Trophoblast cell (in vitro differentiated cells and primary cell): ENCODE measurements at regions not wholly inside any gene's neighbourhood (a gene's known extent, or its start where the extent isn't known, plus 50 kb on each side); places are given as distances from the start of the nearest gene placed in this dataset.

Experiments used
- DNase-seq, 2 donors: peaks; one replicate each; pipeline ENCODE4 v3.0.0-alpha.2; 2016
- H2AFZ ChIP-seq: 2 replicates; pipeline ENCODE4 v1.6.1; 2013; ENCODE audit warnings: low read length, moderate library complexity, mild to moderate bottlenecking; ENCODE audit not compliant: insufficient read depth, poor library complexity
- H2AK5ac ChIP-seq: 2 replicates; pipeline ENCODE4 v1.6.1; 2013; ENCODE audit warnings: mild to moderate bottlenecking, low read length
- H2BK120ac ChIP-seq: 2 replicates; pipeline ENCODE4 v1.6.1; 2013; ENCODE audit warnings: low read length, mild to moderate bottlenecking, moderate library complexity; ENCODE audit not compliant: insufficient read depth, poor library complexity
- H2BK12ac ChIP-seq: 2 replicates; pipeline ENCODE4 v1.6.1; 2013; ENCODE audit warnings: mild to moderate bottlenecking, low read length, moderate library complexity
- H2BK5ac ChIP-seq: 2 replicates; pipeline ENCODE4 v1.6.1; 2013; ENCODE audit warnings: low read length, low read depth, moderate library complexity, mild to moderate bottlenecking; ENCODE audit not compliant: poor library complexity
- H3K14ac ChIP-seq: 2 replicates; pipeline ENCODE4 v1.6.1; 2013; ENCODE audit warnings: mild to moderate bottlenecking, low read length
- H3K18ac ChIP-seq: 2 replicates; pipeline ENCODE4 v1.6.1; 2013; ENCODE audit warnings: mild to moderate bottlenecking, low read length
- H3K23ac ChIP-seq: 2 replicates; pipeline ENCODE4 v1.6.1; 2013; ENCODE audit warnings: low read length
- H3K27ac ChIP-seq: 2 replicates; pipeline ENCODE4 v1.5.1; 2013; ENCODE audit warnings: low read depth, mild to moderate bottlenecking, inconsistent platforms, low read length, moderate library complexity
- H3K27me3 ChIP-seq: 2 replicates; pipeline ENCODE4 v1.6.1; 2013; ENCODE audit warnings: inconsistent platforms, mild to moderate bottlenecking, low read length, moderate library complexity; ENCODE audit not compliant: insufficient read depth
- H3K36me3 ChIP-seq, 2 experiments: 1 replicate in 1 of 2; 2 replicates in 1 of 2; pipeline ENCODE4 v1.6.1; 2013; ENCODE audit warnings: low read length in 2 of 2, mild to moderate bottlenecking in 2 of 2, moderate library complexity in 1 of 2; ENCODE audit not compliant: insufficient read depth in 2 of 2, control insufficient read depth in 1 of 2
- H3K4ac ChIP-seq: 2 replicates; pipeline ENCODE4 v1.6.1; 2013; ENCODE audit warnings: low read depth, mild to moderate bottlenecking, low read length, moderate library complexity
- H3K4me1 ChIP-seq, 2 experiments: 1 replicate in 1 of 2; 2 replicates in 1 of 2; pipeline ENCODE4 v1.6.1; 2013; ENCODE audit warnings: low read length in 2 of 2, mild to moderate bottlenecking in 2 of 2, moderate library complexity in 1 of 2; ENCODE audit not compliant: insufficient read depth in 2 of 2, control insufficient read depth in 1 of 2
- H3K4me2 ChIP-seq: 2 replicates; pipeline ENCODE4 v1.6.1; 2013; ENCODE audit warnings: inconsistent platforms, mild to moderate bottlenecking, low read length, moderate library complexity
- H3K4me3 ChIP-seq: 2 replicates; pipeline ENCODE4 v1.5.1; 2013; ENCODE audit warnings: mild to moderate bottlenecking, low read depth, low read length, inconsistent platforms
- H3K79me1 ChIP-seq: one replicate; pipeline ENCODE4 v1.6.1; 2013; ENCODE audit warnings: low read length
- H3K79me2 ChIP-seq: 2 replicates; pipeline ENCODE4 v1.6.1; 2013; ENCODE audit warnings: low read length, mild to moderate bottlenecking; ENCODE audit not compliant: control insufficient read depth, insufficient read depth, poor library complexity
- H3K9ac ChIP-seq: 2 replicates; pipeline ENCODE4 v1.6.1; 2013; ENCODE audit warnings: mild to moderate bottlenecking, low read length
- H3K9me3 ChIP-seq: 2 replicates; pipeline ENCODE4 v1.6.1; 2013; ENCODE audit warnings: low read depth, mild to moderate bottlenecking, control low read depth, inconsistent platforms, low read length; ENCODE audit not compliant: insufficient read depth
- H4K12ac ChIP-seq: 2 replicates; pipeline ENCODE4 v1.6.1; 2013; ENCODE audit warnings: low read depth, mild to moderate bottlenecking, low read length, moderate library complexity
- H4K8ac ChIP-seq: 2 replicates; pipeline ENCODE4 v1.6.1; 2013; ENCODE audit warnings: low read depth, mild to moderate bottlenecking, low read length, moderate library complexity
- H4K91ac ChIP-seq: one replicate; pipeline ENCODE4 v1.6.1; 2013; ENCODE audit warnings: low read depth, mild to moderate bottlenecking, low read length, moderate library complexity
- WGBS: extraction: QIAGEN DNeasy Blood & Tissue Kit; methylation state at CpG from one replicate; pipeline ENCODE4 v1.1.7; 2013; ENCODE audit warnings: missing lambda C conversion rate; ENCODE audit not compliant: insufficient read length, insufficient coverage; ENCODE audit errors: extremely low coverage; 5-methylcytosine and 5-hydroxymethylcytosine counted together

GRCh38 chr2:64361151-64361938 is 92.6 kb upstream of the LGALSL start:
- H3K79me1 ChIP-seq, result peaks cover 2% of the 10 kb centered on the region
- no CpG with 5 or more reads among the region's 12 CpGs for WGBS
- H2AFZ ChIP-seq, result no peak overlapping the region
- no peak overlapping the region for H3K18ac ChIP-seq
- no peak overlapping the region for H3K27ac ChIP-seq
- peaks cover 11 to 19% of the 10 kb centered on the region in 2 experiments for H3K4me1 ChIP-seq
- no peak overlapping the region for H4K91ac ChIP-seq
- no peak overlapping the region for H3K4me2 ChIP-seq
- H3K4ac ChIP-seq, result no peak overlapping the region
- H2BK120ac ChIP-seq, result no peak overlapping the region
- no peak overlapping the region for H4K8ac ChIP-seq
- no peaks in the 10 kb centered on the region for H3K27me3 ChIP-seq
- H2BK5ac ChIP-seq, result no peak overlapping the region
- no peak for DNase-seq
- H2BK12ac ChIP-seq, result no peak overlapping the region
- no peak overlapping the region for H3K23ac ChIP-seq
- no peaks in the 10 kb centered on the region for H3K9me3 ChIP-seq
- H3K9ac ChIP-seq, result no peak overlapping the region
- H3K14ac ChIP-seq, result no peak overlapping the region
- H3K79me2 ChIP-seq, result no peaks in the 10 kb centered on the region
- no peak overlapping the region for H3K4me3 ChIP-seq
- no peak overlapping the region for H4K12ac ChIP-seq
- H2AK5ac ChIP-seq, result no peak overlapping the region
- no peaks in the 10 kb centered on the region for H3K36me3 ChIP-seq

- Histone ChIP-seq H4K12ac (no peak overlapping the region), H3K14ac (no peak overlapping the region), H3K4ac (no peak overlapping the region), H2BK120ac (no peak overlapping the region), H3K9me3 (no peaks in the 10 kb centered on the region), H2BK12ac (no peak overlapping the region), H3K9ac (no peak overlapping the region), H2AK5ac (no peak overlapping the region), H3K27ac (no peak overlapping the region), H3K4me3 (no peak overlapping the region), H3K36me3 (no peaks in the 10 kb centered on the region), H2AFZ (no peak overlapping the region), H3K79me1 (peaks cover 2% of the 10 kb centered on the region), H3K79me2 (no peaks in the 10 kb centered on the region), H3K4me1 (peaks cover 11 to 19% of the 10 kb centered on the region in 2 experiments), H4K91ac (no peak overlapping the region), H4K8ac (no peak overlapping the region), H3K18ac (no peak overlapping the region), H2BK5ac (no peak overlapping the region), H3K4me2 (no peak overlapping the region), H3K27me3 (no peaks in the 10 kb centered on the region), H3K23ac (no peak overlapping the region)
- DNase-seq, result peak; percentile 94 to 95
- no CpG with 5 or more reads among the region's 4 CpGs for WGBS
Observed at GRCh38 chr2:64362562-64363026, 91.4 kb upstream of the LGALSL start.

- Histone ChIP-seq H4K91ac (no peak overlapping the region), H3K9me3 (no peaks in the 10 kb centered on the region), H2AK5ac (no peak overlapping the region), H3K14ac (no peak overlapping the region), H3K4me2 (no peak overlapping the region), H4K12ac (no peak overlapping the region), H3K27me3 (no peaks in the 10 kb centered on the region), H3K9ac (no peak overlapping the region), H3K27ac (no peak overlapping the region), H3K4me3 (no peak overlapping the region), H3K23ac (no peak overlapping the region), H4K8ac (no peak overlapping the region), H3K79me2 (no peaks in the 10 kb centered on the region), H2BK120ac (no peak overlapping the region), H3K4me1 (peaks cover 11 to 19% of the 10 kb centered on the region in 2 experiments), H3K36me3 (no peaks in the 10 kb centered on the region), H2AFZ (no peak overlapping the region), H2BK12ac (no peak overlapping the region), H3K79me1 (peaks cover 2% of the 10 kb centered on the region), H3K4ac (no peak overlapping the region), H3K18ac (no peak overlapping the region), H2BK5ac (no peak overlapping the region)
- no peak for DNase-seq
- no CpG with 5 or more reads among the region's 4 CpGs for WGBS
Observed at GRCh38 chr2:64363140-64363539, 90.8 kb upstream of the LGALSL start.

GRCh38 chr2:64363848-64364247 is 90.1 kb upstream of the LGALSL start:
- no peak overlapping the region for H3K18ac ChIP-seq
- H3K4me1 ChIP-seq, result peaks cover 11 to 19% of the 10 kb centered on the region in 2 experiments
- no peak overlapping the region for H4K12ac ChIP-seq
- no peak overlapping the region for H3K4ac ChIP-seq
- H4K91ac ChIP-seq, result no peak overlapping the region
- H2BK120ac ChIP-seq, result no peak overlapping the region
- H2AFZ ChIP-seq, result no peak overlapping the region
- H4K8ac ChIP-seq, result no peak overlapping the region
- no peak overlapping the region for H2BK5ac ChIP-seq
- H3K23ac ChIP-seq, result no peak overlapping the region
- H3K79me2 ChIP-seq, result no peaks in the 10 kb centered on the region
- no peak for DNase-seq
- no peak overlapping the region for H3K4me2 ChIP-seq
- no CpG with 5 or more reads among the region's 2 CpGs for whole genome bisulfite sequencing
- no peak overlapping the region for H3K27ac ChIP-seq
- H3K36me3 ChIP-seq, result no peaks in the 10 kb centered on the region
- H3K9me3 ChIP-seq, result no peaks in the 10 kb centered on the region
- H3K14ac ChIP-seq, result no peak overlapping the region
- H2AK5ac ChIP-seq, result no peak overlapping the region
- H3K79me1 ChIP-seq, result peaks cover 2% of the 10 kb centered on the region
- H3K9ac ChIP-seq, result no peak overlapping the region
- H3K4me3 ChIP-seq, result no peak overlapping the region
- H2BK12ac ChIP-seq, result no peak overlapping the region
- no peaks in the 10 kb centered on the region for H3K27me3 ChIP-seq
